ENCODE measurements at regions not wholly inside any gene's neighbourhood (a gene's known extent, or its start where the extent isn't known, plus 50 kb on each side); places are given as distances from the start of the nearest gene placed in this dataset.

DNA sequence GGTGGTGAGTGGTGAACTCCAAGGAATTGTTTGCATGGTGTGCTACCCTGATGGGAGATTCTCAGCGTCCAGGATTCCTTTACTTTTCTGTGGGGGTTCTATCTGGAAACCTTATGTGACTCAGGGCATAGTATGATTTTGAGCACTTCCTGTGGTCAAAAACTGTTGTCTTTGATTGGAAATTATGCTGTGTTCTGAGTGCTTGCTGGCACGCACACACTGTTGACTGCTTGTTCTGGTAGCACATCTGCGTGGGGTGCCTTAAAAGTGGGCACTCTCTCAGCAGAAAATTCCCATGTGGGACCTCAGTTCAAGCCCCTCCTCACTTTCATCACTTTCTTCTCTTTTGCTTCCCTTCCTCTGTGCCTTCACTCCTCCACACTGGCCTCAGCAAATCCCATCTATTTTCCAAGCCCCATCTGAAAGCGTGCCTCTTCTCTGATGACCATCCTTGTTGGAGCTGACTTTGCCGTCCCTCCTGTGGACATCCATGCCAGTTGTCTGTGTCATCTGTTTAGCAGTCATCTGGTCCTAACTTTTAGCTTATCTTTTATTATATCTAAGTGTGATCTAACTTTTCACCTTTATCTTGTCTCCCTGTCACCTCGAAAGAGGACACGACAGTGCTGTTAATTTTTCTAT lies 56.4 kb upstream of the NPAS1 start:
- intact Hi-C loops (cut with micrococcal nuclease; ENCODE audit: unreplicated experiment): no loop called here
- DNase-seq (ENCODE audit: low spot score): no peak
- no peak overlapping the region for H3K4me2 ChIP-seq (ENCODE audit: low read length)
- H3K36me3 ChIP-seq (ENCODE audit: insufficient read depth, low read length): peaks cover 8% of the 10 kb centered on the region; the same call in 1 of the 2 replicates
- no peaks in the 10 kb centered on the region for H3K9me3 ChIP-seq (ENCODE audit: low read length)
- H3K79me2 ChIP-seq (ENCODE audit: insufficient read depth, low read depth, low read length): no peaks in the 10 kb centered on the region
- no peak overlapping the region for H2AFZ ChIP-seq (ENCODE audit: low read length)
- POLR2A ChIA-PET: interaction anchor here (0.6 kb wide), 1 partner anchor 181 kb away, joined by 3 read pairs; no protein-coding TSS in a partner anchor
- H3K4me3 ChIP-seq (ENCODE audit: low read depth, low read length, poor library complexity, severe bottlenecking): no peak overlapping the region
- no peaks in the 10 kb centered on the region for H4K20me1 ChIP-seq (ENCODE audit: insufficient read depth, low read length)
- CTCF ChIA-PET (ENCODE audit: unreplicated experiment): no interaction called here
- no TSS peak for BruUV-seq (replicated peaks)
- no peaks in the 10 kb centered on the region for H3K4me1 ChIP-seq (ENCODE audit: insufficient read depth, low read length, poor library complexity, severe bottlenecking)
- H3K9me2 ChIP-seq (ENCODE audit: insufficient read depth, low read length): no peaks in the 10 kb centered on the region
- TF ChIP-seq, protein P1, sequence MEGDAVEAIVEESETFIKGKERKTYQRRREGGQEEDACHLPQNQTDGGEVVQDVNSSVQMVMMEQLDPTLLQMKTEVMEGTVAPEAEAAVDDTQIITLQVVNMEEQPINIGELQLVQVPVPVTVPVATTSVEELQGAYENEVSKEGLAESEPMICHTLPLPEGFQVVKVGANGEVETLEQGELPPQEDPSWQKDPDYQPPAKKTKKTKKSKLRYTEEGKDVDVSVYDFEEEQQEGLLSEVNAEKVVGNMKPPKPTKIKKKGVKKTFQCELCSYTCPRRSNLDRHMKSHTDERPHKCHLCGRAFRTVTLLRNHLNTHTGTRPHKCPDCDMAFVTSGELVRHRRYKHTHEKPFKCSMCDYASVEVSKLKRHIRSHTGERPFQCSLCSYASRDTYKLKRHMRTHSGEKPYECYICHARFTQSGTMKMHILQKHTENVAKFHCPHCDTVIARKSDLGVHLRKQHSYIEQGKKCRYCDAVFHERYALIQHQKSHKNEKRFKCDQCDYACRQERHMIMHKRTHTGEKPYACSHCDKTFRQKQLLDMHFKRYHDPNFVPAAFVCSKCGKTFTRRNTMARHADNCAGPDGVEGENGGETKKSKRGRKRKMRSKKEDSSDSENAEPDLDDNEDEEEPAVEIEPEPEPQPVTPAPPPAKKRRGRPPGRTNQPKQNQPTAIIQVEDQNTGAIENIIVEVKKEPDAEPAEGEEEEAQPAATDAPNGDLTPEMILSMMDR (conservative IDR thresholded peaks at IDR 0.05; ENCODE audit: low read length): no peak
- TF ChIP-seq EZH2phosphoT487 (IDR thresholded peaks at IDR 0.05; ENCODE audit: borderline replicate concordance, low read depth, low read length): no peak
- H3K27ac ChIP-seq (ENCODE audit: low read depth, low read length, poor library complexity, severe bottlenecking): no peak overlapping the region

DNA sequence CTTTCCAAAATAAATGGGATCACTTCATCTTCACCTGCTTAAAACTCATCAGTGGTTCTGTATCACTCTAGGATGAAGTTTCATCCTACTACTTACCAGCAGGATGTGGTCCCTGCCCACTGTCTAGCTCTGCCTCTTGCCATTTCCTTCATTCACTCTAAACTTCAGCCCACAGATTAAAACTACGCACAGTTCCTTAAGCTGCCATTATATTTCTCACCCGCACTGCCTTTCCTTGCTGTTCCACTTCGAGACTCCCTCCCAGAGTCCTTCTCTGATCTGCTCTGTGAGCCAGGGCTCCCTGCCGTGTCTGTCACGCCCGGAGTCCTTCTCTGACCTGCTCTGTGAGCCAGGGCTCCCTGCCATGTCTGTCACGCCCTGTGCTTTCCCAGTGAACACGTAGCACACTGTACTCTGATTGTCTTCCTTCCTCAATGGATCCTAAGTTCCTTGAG lies 52.0 kb upstream of the NPAS1 start:
- H3K27ac ChIP-seq (ENCODE audit: low read depth, low read length, poor library complexity, severe bottlenecking): no peak overlapping the region
- intact Hi-C loops (cut with micrococcal nuclease; ENCODE audit: unreplicated experiment): no loop called here
- no peak overlapping the region for H3K4me3 ChIP-seq (ENCODE audit: low read depth, low read length, poor library complexity, severe bottlenecking)
- no peaks in the 10 kb centered on the region for H3K4me1 ChIP-seq (ENCODE audit: insufficient read depth, low read length, poor library complexity, severe bottlenecking)
- H4K20me1 ChIP-seq (ENCODE audit: insufficient read depth, low read length): no peaks in the 10 kb centered on the region
- no peaks in the 10 kb centered on the region for H3K9me2 ChIP-seq (ENCODE audit: insufficient read depth, low read length)
- peaks cover 23% of the 10 kb centered on the region; the same call in 1 of the 2 replicates for H3K36me3 ChIP-seq (ENCODE audit: insufficient read depth, low read length)
- no peak overlapping the region for H2AFZ ChIP-seq (ENCODE audit: low read length)
- no peak for DNase-seq (ENCODE audit: low spot score)
- ChIA-PET POLR2A (no interaction called here), CTCF (ENCODE audit: unreplicated experiment) (no interaction called here)
- H3K79me2 ChIP-seq (ENCODE audit: insufficient read depth, low read depth, low read length): no peaks in the 10 kb centered on the region
- BruUV-seq (replicated peaks): no TSS peak
- TF ChIP-seq, protein P1 (conservative IDR thresholded peaks at IDR 0.05; ENCODE audit: low read length): no peak
- TF ChIP-seq EZH2phosphoT487 (IDR thresholded peaks at IDR 0.05; ENCODE audit: borderline replicate concordance, low read depth, low read length): no peak
- no peaks in the 10 kb centered on the region for H3K9me3 ChIP-seq (ENCODE audit: low read length)
- H3K4me2 ChIP-seq (ENCODE audit: low read length): no peak overlapping the region

Data from OCI-LY7 (cell line).